ENCODE measurements at regions not wholly inside any gene's neighbourhood (a gene's known extent, or its start where the extent isn't known, plus 50 kb on each side); places are given as distances from the start of the nearest gene placed in this dataset.
"Not testable (repeated sequence)": the region's sequence is repeated elsewhere in the genome, so short reads cannot be mapped to it uniquely, and the experiment has no call there.

- DNase-seq, result peak; percentile 68
These were observed 116.9 kb upstream of the ARRDC3 start for GRCh38 chr5:91499943-91500531.

GRCh38 chr5:91495699-91496098 lies 112.6 kb upstream of the ARRDC3 start:
- no peak for DNase-seq

- no peak for DNase-seq
These were observed 111.4 kb upstream of the ARRDC3 start for GRCh38 chr5:91494447-91494996.

GRCh38 chr5:91493086-91493485 lies 110.0 kb upstream of the ARRDC3 start:
- DNase-seq, result no peak

- DNase-seq, result no peak
These were observed 108.1 kb upstream of the ARRDC3 start for GRCh38 chr5:91491229-91491628.

- DNase-seq, result no peak
These were observed 107.2 kb upstream of the ARRDC3 start for GRCh38 chr5:91490316-91490715.

GRCh38 chr5:91487420-91487819 lies 104.3 kb upstream of the ARRDC3 start:
- no peak for DNase-seq

GRCh38 chr5:91486638-91487037 lies 103.5 kb upstream of the ARRDC3 start:
- no peak for DNase-seq

- DNase-seq, result no peak
These were observed 101.5 kb upstream of the ARRDC3 start for GRCh38 chr5:91484662-91485061.

- DNase-seq, result not testable (repeated sequence)
These were observed 96.3 kb upstream of the ARRDC3 start for GRCh38 chr5:91479376-91479775.

GRCh38 chr5:91478096-91478495 lies 95.0 kb upstream of the ARRDC3 start:
- no peak for DNase-seq

GRCh38 chr5:91477408-91477807 lies 94.3 kb upstream of the ARRDC3 start:
- DNase-seq, result peak; percentile 26

- no peak for DNase-seq
These were observed 91.1 kb upstream of the ARRDC3 start for GRCh38 chr5:91474201-91474600.

- DNase-seq, result no peak
These were observed 89.5 kb upstream of the ARRDC3 start for GRCh38 chr5:91472631-91473030.

- peak; percentile 72 for DNase-seq
These were observed 86.5 kb upstream of the ARRDC3 start for GRCh38 chr5:91469517-91470165.

- DNase-seq, result peak; percentile 71
These were observed 85.7 kb upstream of the ARRDC3 start for GRCh38 chr5:91468651-91469422.

GRCh38 chr5:91464886-91465646 lies 81.9 kb upstream of the ARRDC3 start:
- no peak for DNase-seq

- DNase-seq, result no peak
These were observed 74.6 kb upstream of the ARRDC3 start for GRCh38 chr5:91457681-91458058.

- no peak for DNase-seq
These were observed 74.0 kb upstream of the ARRDC3 start for GRCh38 chr5:91456928-91457680.

- no peak for DNase-seq
These were observed 66.0 kb upstream of the ARRDC3 start for GRCh38 chr5:91449083-91449482.

- not testable (repeated sequence) for DNase-seq
These were observed 65.0 kb upstream of the ARRDC3 start for GRCh38 chr5:91448079-91448478.

GRCh38 chr5:91446880-91447279 lies 63.8 kb upstream of the ARRDC3 start:
- not testable (repeated sequence) for DNase-seq
